ENCODE measurements at regions not wholly inside any gene's neighbourhood (a gene's known extent, or its start where the extent isn't known, plus 50 kb on each side); places are given as distances from the start of the nearest gene placed in this dataset.
A peak's percentile ranks its signal among the peaks of the same experiment; 100 is the strongest.
"Not testable (repeated sequence)": the region's sequence is repeated elsewhere in the genome, so short reads cannot be mapped to it uniquely, and the experiment has no call there.

DNA sequence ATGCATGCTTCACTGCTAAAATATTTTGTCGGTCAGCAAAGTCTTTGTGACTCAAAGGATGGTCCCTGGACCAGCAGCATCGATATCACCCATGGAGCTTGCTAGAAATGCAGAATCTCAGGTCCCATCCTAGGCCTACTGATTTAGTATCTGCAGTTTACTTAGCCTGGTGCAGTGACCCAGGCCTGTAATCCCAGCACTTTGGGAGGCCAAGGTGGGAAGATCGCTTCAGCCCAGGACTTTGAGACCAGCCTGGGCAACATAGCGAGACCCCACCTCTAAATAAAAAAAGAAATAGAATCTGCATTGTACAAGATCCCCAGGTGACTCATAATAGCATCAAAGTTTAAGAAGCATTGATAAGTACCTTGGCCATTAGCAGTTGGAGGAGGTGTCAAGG is 248.7 kb downstream of the CD83 start:
- DNase-seq (ENCODE audit: low read depth) = no peak

DNA sequence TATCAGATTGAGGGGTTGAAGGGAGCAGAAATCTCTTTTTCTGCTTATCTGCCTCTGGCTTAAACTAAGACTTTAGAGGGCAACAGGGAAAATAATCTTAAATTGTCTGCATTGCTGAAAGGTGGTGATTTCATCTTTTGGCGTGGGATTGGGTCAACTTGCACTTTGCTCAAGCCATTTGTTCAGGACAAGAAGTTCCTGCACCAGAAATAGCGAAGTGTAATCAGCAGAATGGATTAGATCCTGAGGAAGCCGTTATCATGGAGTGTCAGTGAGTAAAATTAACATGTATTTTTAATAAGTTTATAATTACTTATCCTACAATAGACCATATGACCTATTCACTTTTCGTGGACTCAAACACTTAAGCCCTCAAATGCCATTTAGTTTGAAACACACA is 249.3 kb downstream of the CD83 start:
- DNase-seq (ENCODE audit: low read depth) = peak; percentile 1

DNA sequence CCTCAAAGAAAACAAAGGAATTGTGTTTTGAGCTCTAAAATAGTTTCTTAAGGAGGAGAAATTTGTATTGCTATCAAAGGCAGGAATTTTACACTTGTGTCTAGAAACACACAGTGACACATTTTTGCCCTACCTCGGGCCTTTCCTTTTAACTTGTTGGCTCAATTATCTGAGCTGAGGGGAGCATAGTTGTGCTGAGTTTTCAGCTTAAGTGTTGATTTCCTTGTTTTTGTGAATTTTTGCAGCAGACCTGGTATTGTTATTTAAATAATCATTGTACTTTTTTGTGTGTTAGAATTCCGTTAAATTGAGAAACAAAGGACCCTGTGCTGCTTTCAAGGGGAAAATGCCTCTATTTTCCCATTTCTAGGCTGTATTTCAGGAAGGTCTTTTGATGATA is 249.7 kb downstream of the CD83 start:
- DNase-seq (ENCODE audit: low read depth) = no peak

DNA sequence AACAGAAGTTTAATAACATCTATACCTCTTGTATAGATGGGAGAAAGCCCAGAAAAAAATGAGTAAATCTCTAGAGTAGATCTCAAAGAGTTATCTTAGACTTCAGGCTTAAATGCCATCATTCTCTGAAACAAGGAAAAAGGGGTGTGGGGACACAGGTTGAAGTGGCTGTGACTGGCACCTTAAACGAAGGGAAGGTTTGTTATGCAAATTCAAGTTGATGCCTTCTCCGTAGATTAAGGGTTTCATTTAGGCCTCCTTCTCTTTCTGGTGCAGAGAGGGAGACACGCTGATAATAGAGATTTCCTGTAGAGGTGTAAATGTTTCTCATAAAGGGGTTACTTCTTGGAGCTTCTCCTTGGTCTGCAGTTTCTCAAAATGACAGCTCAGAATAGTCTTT is 252.1 kb downstream of the CD83 start:
- no peak for DNase-seq (ENCODE audit: low read depth)

DNA sequence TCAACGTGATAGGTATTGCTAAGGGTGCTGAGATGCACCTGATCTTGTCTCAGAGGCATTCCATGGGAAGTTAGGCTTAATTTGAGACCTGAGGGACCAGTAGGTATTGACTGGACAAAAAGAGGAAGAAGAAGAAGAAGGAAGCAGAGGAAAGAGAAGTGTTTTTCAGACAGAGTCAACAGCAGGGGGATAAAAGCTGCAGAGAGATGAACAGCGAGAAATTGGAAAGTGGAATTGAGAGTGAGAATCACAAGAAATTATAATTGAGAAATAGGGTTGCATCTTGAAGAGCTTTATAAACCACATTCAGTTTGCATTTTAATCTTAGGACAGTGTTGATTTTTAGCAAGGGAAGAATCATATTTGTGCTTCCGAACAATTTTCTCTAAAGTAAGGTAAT is 254.0 kb downstream of the CD83 start:
- no peak for DNase-seq (ENCODE audit: low read depth)

DNA sequence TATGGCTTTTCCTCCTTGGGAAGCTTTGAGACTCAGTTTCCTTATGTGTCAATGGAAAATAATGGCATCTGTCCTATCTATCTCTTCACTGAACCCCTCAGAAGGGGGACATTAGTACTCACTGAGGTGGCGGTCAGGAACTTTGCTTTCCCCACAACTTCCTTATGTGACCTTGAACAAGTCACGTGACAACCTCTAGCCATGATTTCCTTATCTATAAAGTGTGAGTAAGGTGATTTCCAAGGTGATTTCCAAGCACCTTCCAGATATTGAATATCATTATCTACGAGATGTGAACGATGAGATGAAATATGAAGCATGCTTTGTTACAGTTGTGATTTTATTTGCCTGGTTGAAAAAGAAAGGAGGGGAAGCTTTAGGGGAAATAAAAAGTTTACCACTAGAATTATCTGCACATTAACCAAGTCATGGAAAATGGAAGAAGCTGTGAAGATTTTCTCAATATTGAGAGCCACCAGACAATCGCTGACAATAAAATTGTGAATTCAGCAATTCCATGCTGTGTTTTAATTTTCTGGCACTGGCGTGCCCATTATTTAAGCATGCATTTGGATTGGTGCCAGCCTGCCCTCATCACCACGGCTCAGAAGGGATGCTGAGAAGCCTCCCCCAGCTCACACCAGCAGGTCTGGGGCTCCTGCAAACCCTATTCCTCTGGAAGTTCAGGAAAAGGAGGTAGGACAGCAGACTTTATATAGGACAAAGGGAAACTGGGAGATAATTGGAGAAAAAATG is 255.3 kb downstream of the CD83 start:
- no peak for DNase-seq (ENCODE audit: low read depth)

DNA sequence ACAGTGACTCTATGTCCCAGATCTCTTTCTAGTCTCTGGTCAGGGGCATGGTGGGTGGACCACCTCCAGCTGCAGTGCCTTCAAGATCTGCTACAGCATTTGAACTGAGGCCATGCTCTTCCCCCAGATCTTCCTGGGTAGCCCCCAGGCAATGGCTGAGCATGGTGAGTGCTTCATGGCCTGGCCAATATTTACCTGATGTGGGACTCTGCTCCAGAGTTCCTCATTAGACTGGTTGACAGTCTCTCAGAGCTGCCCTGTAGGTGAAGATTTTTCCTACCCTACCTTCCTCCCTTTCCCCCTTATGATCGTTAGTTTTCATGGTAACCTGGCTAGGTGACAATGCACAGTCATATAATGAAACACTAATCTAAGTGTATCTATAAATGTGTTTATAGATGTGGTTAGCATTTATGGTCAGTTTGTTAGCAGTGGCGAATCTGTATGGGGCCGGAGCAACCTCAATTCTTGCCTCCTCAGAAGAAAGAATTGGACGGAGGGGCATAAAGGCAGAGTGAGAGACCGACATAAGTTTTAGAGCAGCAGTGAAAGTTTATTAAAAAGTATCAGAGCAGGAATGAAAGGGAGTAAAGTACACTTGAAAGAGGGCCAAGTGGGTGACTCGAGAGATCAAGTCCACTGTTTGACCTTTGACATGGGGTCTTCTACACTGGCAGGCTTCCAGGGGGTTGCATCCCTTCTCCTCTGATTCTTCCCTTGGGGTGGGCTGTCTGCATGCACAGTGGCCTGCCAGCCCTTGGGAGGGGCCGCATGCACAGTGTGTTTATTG is 256.3 kb downstream of the CD83 start:
- DNase-seq (ENCODE audit: low read depth) = no peak

DNA sequence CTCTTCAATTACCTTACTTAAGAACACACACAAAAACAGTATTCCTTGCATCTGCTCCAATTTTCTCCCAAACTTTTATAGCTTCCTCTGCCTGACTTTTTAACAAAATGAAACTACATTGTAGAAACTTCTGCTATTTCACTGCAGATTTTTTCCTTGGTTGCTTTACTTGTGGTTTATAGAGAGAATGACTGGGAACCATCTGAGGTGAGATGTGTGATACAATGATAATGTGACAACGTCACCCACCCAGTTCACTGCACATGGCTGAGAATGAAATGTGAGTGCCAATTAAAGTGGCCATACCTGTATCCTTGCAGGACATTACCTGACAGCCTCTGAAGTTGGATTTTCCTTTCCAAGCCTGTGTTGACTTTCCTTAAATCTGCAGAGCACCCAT is 258.4 kb downstream of the CD83 start:
- DNase-seq (ENCODE audit: low read depth) = no peak

DNA sequence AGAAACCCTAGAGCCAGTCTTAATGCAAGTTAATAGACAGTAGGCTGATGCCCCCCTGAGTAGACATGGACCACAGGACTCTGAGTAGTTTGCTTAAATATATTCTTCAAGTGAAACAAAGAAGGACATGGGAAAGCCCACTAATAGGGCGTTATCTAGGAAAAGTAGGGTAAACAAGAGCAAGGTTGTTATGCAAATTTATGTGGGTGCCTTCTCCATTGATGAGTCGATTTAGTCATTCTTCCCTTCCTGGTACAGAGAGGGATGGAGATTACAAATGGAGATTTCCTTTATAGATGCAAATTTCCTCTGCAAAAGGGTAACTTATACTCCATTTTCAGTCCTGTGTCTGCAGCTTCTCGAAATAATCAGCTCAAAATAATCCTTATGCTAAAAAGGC is 262.0 kb downstream of the CD83 start:
- DNase-seq (ENCODE audit: low read depth) = no peak

DNA sequence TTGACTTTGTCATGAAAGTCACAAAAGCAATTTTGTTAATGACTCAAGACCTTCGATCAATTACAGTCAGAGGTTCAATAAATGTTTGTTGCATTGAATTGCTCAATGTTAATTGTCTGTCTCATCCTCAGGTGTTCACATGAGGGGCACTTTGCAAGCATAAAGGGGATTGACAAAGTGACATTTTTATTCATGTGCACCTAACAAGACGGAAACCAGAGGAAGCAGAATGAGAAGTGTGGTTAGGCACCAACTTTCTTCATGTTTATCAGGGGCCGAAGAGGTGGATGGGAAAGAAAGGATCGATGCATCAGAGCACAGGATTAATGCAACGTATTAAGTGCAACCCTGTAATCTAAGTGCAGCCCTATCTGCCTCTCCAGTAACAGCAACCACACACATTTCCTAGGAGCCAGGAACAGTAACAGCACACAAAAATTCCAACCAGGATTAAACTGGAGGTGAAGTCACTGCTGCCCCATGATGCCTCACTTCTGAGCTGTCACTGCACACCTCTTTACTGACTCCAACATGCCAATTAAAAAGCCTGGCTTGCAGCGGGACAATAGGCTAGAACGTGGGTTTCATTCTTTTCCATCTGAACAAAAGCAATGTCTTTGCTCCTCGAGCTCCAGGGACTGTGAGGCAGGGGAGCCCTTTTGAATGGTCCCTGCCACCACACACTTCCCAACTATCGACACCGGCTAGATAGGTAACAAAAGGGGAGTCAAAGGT is 262.7 kb downstream of the CD83 start:
- no peak for DNase-seq (ENCODE audit: low read depth)

DNA sequence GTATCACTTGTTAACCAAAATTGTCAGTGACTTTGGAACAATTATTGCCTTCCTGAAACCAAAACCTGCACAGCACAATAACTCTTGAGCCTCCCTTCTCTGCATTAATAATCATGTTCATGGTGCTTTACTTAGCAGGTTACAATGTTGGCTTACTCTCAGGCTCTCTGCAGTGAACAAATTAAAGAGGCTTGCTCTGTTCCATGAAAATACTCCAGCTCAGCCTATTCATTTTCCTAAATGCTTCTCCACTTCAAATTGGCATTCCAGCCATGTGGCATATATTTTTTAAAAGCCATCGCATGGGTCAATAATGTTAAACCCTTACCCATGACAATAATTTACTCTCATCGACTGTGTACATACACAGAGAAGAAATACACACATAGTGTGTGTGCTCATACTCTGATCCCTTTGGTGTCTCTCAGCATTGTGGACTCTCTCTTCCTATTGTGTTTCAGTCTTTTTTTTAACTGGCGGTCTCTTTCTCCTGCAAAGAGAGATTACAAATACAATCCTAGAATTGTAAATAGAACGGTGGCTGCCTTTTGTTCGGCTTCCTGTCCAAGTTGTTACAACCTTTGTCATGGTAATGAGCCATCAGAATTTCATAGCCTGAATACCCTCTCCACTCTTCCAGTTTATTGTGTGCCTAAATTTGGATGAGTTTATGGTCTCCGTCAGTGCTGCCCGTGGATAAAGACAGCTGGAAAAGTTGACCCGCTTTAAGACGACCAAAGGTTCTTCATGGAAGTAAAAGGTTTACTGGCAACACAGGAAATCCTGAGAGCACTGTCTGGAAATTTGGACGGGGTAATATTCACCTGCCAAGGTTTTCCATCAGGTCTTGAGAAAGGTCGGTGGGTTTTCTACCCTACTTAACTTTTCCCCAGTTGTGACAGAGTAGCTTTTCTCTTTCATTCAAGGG is 263.6 kb downstream of the CD83 start:
- no peak for DNase-seq (ENCODE audit: low read depth)

DNA sequence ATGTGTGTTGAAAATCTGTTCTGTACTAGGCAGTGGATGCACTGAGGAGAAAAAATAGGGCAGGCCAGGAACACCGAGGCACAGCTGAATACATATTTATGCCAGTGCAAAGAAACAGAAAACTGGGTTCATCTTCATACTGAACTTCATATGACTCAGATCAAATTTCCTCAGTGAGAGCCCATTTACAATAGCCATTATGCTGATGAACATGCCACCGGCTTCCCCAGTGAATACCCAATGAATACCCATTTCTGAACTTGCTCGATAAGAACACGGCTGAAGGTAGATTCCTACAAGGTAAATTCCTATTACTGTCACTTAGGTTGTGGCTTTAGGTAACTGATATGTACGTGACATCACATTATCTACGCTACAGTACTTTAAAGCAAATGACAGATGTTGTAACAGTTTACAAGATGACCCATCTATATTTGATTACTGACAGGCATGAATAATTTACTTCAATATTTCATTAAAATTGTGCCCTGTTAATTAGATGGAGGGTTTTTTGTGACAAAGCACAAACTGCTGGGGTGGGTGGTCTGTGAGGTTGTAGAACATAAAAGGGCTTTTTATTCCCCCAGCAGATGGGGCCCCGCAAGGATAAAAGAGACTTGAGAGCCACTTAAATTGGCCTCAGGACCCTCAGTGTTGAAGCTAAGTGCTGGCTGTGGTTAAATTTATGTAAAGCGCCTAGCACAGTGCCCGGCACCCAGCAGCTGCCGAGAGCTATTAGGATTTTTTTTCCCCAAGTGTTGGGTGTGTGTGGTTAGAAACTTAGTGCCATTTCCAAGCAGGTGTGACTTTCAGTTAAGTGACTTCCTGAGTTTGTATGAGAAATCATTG is 264.5 kb downstream of the CD83 start:
- DNase-seq (ENCODE audit: low read depth) = no peak

DNA sequence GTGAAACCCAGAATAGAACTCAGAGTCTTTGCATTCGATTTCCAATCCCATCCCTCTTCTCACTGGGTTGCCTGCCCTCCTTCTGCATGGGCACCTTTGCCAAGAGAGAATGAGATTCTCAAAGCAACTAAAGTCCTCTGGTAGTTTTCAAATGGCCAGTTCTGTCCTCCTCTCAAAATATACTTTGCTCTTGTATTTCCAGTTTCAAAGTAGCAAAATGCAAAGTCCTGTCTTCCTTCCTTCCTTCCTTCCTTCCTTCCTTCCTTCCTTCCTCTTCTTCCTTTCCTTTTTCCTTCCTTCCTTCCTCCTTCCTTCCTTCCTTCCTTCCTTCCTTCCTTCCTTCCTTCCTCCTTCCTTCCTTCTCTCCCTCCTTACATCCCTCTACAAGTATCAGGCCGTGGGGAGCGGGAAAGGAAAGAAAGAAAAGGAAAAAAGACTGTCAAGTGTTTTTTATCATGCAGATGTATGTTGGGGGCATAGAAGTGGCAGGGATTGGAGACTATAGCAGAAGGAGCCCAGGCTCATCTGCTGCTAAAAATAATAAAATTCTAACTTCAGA is 265.2 kb downstream of the CD83 start:
- DNase-seq (ENCODE audit: low read depth) = no peak

DNA sequence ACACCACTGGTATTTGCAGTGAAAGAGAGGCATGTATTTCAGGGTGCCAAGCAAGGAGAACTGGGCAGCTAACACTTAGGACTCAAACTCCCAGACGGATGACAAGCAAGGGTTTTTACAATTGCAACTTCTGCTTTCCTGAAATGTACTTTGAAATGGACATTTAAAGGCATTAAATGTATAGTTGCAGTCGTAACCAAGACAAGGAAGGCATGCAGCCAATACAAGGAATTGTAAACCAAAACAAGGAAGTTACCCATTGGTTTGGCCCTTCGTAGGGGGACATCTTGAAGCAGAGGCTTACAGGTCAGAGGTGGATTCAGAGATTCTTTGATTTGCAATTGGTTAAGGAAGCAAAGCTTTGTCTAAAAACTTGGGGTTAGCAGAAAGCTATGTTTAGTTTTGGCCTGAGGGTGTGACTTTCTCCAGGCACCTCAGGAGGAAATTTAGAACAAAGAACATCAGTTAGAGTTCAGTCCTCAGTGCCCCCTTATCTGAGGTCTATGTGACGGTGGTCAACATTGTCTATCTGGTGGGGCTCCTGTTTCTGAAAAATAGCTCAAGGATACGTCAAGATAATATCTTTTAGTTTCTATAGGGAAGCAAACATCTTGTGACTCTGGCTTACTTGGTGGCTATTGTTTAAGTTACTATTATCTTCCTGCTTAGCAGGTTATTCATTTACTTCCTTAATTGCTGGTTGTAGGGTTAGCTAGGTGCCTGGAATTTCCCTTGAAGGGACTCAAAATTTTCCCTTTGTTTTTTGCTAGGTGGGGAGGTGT is 266.0 kb downstream of the CD83 start:
- DNase-seq (ENCODE audit: low read depth) = no peak

DNA sequence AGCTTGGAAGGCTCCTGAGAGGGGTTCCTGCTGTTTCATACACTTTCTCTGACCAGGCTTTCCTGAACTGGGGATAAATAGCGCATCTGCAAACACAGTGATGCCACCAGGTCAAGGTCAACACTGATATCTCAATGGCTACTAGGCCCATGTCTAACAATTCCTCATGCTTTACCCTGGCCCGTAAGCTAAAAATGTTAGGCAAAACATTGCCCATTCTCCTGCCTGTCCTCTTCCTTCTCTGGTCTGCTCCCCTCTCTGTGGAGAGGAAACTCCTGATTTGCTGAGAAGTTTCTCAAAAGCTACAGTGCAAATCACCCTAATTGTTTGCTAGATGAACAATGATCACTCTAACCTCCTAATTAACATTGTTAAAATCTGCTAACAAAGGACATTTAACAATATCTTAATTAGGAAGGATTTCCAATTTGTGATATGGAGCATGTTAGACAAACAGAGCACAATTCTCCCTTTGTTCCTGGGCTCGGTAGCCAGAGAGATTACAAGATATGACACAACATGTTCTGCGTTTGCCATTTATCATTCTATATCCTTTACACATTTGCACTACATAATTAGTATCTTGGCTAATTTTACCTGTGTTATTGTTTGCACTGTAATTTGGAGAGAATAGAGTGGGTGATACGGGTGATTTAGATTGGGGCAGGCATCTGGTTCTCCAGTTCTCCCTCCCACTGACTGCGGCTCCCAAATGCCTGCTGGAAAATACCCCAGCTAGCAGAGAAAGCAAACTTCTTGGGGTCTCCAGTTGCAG is 266.8 kb downstream of the CD83 start:
- no peak for DNase-seq (ENCODE audit: low read depth)

DNA sequence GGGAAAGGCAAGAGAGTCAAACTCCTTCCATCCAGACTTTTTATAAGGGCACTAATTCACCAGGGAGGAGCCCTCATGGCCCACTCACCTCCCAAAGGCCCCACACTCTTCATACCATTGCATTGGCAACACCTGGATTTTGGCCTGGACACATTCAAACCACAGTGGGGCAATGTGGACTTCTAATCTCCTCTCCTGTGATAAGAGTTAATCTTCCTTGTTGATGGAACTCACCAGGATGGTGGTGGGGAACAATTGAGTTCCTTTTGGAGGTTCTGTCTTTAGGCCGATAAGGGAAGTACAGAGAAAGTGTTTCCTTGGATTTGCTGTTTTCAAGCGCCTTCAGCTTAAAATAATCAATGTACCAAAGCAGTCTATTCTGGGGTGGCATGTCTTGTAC is 268.7 kb downstream of the CD83 start:
- DNase-seq (ENCODE audit: low read depth) = no peak

DNA sequence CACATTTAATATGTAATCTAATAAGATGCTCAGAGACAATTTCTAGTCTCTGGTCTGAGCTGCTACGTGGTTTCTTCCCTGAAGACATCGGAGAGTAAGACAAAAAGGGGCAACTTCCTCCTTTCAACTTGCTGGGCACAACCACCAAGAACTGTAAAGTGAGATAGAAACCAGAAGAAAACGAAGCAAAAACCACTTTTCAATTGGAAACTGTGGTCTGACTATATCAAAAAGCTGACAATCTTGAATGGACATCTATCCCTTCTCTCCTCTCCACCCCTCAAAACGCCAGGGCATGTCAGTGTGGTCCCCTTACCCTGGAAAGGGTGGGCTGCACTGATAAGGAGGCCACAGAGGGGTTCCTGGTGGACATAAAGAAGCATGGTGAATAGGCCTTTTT is 269.1 kb downstream of the CD83 start:
- no peak for DNase-seq (ENCODE audit: low read depth)

DNA sequence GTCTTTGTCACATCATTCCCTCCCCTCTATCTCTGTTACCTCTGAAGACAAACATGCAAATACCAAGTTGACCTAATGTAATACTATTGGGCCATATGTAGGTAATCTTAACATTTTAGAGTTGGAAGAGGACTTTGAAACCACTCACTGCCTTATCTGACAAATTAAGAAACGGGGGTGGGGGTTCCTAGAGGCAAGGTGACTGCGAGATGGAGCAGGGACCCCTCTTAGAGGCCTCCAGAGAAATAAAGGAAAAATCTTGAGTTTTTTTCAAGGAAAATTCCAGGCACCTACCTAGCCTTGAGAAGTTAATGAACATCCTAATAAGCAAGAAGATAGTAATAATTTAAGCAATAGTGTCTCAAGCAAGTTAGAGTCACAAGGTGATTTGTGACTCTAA is 270.8 kb downstream of the CD83 start:
- no peak for DNase-seq (ENCODE audit: low read depth)

DNA sequence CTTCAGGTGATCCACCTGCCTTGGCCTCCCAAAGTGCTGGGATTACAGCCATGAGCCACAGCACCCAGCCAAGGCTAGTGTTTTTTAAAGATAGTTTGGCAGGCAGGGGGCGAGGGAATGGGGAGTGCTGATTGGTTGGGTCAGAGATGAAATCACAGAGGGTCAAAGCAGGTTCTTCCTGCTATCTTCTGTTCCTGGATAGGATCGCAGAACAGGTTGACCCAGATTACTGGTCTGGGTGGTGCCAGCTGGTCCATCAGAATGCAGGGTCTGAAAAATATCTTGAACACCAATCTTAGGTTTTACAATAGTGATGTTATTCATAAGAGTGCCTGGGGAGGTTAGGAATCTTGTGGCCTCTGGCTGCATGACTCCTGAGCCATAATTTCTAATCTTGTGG is 272.2 kb downstream of the CD83 start:
- DNase-seq (ENCODE audit: low read depth) = not testable (repeated sequence)
